HG03045 (cell line): ENCODE measurements at regions not wholly inside any gene's neighbourhood (a gene's known extent, or its start where the extent isn't known, plus 50 kb on each side); places are given as distances from the start of the nearest gene placed in this dataset.
"Not testable (repeated sequence)": the region's sequence is repeated elsewhere in the genome, so short reads cannot be mapped to it uniquely, and the experiment has no call there.

ENCODE experiments used
- ATAC-seq: cut with Tn5 transposase; IDR thresholded peaks from one replicate; pipeline ENCODE4 v1.9.1; 2021; ENCODE audit warnings: mild to moderate bottlenecking, moderate library complexity; ENCODE audit not compliant: unreplicated experiment

DNA sequence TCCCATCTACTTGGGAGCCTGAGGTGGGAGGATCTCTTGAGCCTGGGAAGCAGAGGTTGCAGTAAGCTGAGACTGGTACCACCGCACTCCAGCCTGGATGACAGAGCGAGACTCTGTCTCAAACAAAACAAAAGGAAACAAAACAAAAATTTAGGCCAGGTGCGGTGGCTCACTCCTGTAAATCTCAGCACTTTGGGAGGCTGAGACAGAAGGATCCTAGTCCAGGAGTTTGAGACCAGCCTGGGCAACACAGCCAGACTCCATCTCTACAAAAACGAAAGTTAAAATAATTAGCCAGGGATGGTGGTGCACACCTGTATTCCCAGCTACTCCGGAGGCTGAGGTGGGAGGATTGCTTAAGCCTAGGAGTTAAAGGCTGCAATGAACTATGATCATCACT, 183.2 kb upstream of the ZNF217 start:
- no peak for ATAC-seq

DNA sequence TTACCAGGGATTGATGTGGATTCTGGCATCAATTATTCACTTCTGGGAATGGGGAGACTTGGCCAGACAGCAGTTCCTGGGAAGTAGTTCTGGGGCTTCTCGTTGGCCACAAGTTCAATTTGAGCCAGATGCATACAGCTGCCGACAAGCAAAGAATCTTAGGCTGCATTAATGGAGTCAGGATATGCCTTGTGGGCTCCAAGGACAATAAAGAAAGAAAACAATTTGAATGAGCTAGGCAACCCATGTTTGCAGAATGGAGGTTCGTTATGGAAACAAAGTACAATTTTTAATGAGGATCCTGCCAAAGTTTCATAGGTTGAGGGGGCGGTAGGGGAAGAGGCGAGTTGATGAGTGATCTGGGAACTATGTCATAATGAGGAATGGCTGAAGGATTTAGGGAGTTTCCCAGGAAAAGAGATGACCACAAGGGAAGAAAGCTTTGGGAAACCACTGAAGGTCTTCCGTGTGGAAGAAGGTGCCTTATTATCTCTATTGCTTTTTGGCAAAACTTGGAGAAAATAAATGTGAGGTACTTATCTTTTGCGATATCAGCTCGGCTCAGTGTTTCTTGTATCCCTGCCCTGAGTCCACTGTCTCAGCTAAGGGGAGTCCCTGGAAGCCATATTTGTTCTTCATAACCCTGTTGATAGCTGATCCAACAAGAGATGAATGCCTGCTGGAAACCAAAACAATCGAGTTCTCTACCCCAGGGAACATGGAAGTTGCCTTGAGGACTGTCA, 181.0 kb upstream of the ZNF217 start:
- no peak for ATAC-seq

DNA sequence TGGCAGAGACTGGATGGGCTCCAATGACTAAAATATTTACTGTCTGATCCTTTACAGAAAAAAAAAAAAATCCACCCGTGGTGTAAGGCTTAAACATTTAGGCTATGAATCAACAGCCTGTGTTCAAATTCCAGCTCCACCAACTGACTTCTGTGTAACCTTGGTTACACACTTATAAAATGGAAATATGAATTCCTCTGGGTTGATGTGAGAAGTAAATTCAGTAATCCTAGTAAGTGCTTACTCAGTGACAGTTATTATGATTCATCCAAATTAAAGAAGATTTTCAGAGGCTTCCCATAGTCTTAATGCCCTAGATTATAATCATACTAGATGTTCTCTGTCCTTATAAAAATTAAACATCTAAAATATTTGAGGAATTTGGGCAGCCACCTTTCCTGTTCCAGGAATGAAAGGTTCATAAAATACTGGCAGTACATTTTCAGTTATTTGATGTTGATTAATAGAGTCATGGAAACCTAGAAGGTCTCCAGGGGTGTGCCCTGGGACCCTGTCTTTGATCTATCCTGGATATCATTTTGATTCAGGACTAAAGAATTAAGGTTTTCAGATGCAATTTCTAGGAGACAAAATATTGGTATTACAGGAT, 180.3 kb upstream of the ZNF217 start:
- ATAC-seq: no peak

DNA sequence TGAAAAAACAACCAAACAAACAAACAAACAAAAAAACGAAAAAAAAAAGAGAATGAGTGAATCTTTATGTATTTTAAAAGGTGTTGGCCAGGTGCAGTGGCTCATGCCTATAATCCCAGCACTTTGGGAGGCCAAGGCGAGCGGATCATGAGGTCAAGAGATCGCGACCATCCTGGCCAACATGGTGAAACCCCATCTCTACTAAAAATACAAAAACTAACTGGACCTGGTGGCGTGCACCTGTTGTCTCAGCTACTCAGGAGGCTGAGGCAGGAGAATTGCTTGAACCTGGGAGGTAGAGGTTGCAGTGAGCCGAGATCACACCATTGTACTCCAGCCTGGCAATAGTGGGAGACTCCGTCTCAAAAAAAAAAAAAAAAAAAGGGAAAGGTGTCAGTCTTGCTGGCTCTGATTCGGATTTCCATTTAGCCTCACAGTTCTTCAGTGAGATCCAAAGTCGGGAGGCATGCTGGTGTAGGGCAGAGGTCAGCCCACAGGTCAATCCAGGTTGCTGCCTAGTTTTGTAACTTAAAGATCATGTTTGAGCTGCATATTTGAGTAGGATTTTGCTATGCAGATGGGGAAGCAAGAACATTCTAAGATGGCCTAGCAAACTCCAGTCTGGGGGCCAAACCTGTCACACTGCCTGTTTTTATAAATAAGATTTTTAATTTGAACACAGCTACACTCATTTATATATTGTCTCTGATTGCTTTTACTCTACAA, 179.6 kb upstream of the ZNF217 start:
- ATAC-seq: not testable (repeated sequence)

DNA sequence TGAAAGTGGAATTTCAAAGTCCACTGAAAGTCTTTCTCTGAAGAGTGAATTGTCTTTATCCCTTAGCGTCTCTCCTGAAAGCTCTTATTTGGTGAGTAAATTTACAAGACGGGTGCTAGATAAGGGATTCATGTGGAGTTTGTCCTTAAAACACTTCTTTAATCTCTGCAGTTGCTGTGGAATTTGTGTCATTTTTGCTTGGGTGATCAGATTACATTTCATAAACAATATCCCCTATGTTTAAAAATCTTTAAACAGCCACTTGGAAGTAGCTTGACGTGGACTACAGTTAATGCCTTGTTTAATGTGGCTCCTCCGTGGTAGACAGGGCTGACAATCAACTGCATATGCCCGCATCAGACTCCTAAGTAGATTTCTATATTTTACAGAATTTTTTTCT, 175.4 kb upstream of the ZNF217 start:
- ATAC-seq: no peak

DNA sequence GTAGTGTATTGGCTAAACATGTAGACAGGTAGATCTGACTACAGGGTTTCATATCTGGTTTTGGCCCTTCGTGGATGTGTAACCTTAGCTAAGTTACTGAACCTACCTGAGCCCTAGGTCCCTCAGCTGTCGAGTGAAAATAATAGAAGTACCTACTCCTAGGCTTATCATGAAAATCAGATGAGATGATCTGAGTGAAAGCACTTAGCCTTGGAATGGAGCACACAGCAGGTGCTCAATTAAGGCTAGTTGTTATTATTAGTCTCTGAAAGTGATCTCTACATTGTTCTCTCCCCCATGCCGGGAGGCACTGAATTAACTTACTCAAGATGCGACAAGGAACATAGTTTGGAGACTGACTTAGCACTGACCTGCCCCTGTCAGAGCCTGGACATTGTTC, 174.7 kb upstream of the ZNF217 start:
- ATAC-seq: no peak

DNA sequence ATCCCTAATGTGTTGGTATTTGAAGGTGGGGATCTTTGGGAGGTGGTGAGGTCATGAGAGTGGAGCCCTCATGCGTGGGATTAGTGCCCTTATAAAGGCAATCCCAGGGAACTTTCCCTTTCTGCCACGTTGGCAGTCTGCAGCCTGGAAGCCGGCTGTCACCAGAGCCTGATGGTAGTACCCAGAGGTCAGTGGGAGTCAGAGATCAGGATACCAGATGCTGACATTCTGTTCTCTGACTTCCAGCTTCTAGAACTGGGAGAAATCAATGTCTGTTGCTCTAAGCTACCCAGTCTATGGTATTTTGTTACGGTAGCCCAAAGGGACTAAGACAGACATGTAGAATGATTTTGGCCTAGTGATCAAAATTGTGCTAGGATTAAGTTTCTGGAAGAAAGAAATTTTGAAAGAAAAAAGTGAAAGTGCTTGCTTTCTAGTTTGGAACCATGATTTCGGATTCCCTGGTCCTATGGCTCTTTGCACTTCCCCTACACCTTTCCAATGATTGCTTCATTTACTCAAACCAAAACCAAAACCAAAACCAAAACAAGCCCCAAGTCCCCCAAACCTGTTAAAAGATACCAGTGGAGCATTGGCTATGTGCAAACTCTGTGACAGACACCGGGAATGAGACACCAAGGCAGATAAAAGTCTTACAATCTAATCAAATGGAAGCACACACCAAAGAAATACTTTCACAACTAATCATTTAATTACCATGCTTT, 173.7 kb upstream of the ZNF217 start:
- ATAC-seq: peak; percentile 68

DNA sequence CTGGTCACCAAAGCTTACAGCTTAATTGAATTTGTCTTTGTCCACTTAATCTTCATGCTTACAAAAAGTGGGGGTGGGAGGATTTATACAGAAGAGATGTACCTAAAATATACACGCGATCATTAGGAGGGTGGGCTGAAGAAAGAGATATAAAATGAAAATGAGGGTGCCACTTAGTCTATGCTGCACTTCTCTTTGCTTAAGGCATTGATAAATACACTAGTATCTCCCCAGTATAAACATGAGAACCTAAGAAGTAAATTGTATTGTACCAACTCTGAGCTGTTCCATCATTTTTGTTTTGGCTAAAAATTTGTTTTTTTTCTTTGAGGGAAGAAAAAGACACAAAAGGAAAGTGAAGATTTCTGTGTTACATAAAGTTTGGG, 170.8 kb upstream of the ZNF217 start:
- ATAC-seq: no peak

DNA sequence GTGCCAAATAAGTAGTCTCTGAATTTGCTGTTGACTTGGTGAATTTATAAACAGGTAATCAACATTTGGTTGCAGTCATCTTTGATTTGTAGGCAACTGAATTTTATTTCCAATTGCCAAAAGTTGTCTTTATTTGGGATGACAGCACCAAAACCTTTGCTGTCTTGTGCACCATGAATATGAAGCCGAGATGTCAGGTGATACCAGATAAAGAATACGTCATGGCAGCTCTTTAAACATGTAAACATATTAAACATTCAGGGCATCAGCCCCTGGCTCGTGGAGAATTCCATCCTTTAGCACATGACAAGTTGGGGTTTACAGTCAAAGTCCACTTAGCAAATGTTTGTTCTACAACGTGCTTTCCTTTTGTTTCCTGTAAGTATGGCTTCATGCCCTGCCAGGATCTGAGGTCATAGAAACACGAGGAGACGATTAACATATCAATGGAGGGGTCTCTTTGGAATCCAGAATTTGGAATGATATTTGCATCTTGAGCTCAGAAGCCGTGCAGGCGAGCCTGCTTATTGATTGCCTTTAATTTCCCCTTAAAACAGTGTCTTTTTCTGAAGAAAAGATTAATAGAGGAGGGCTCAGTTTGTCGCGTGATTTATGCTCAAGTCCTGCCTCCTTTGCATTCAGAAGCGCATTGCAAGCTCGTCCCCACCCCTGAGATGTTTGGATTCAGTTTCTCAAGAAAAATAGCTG, 170.2 kb upstream of the ZNF217 start:
- no peak for ATAC-seq

DNA sequence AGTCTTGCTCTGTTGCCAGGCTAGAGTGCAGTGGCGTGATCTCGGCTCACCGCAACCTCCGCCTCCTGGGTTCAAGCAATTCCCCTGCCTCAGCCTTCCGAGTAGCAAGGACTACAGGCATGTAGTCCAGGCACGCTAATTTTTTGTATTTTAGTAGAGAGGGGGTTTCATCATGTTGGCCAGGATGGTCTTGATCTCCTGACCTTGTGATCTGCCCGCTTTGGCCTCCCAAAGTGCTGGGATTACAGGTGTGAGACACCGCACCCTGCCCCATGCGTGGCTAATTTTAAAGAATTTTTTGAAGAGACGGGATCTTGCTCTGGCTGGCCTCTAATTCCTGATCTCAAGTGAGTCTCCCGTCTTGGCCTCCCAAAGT, 168.8 kb upstream of the ZNF217 start:
- ATAC-seq: not testable (repeated sequence)

DNA sequence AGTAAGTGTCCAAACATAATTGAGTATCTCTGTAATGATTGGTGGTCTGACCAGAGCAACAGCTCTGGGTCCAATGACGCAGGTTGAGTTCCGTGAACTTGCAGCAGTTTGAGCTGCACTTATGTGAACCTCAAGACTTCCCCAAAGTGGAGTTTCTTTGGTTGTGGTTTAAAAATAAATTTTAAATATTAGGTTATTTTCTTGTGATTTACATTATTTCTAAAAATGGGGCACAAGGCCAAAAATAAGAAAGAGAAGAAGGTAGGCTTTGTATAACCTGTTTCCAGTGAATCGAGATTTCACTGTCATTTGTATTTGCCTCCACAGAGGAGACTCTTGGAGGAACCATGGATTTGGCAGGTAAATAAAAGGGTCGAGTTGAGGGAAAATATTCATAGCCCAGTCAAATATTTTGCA, 166.4 kb upstream of the ZNF217 start:
- no peak for ATAC-seq

DNA sequence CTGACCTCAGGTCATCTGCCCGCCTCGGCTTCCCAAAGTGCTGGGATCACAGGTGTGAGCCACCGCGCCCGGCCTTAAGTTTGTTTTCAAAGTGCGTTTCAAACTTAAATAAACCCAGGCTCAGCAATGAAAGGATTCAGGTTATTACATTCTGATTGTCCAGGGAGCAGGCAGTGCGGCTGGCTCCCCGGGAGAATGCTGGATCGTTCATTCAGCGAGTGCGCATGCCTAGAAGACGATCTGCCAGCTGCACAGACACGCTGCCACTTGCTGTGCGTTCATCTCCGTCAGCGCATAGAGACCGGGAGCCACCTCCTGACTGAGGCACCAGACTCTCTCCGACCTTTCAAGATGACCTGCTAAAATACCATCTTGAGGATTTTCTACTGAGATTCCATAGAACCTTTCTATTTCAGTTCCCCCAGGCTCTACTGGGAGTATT, 163.9 kb upstream of the ZNF217 start:
- no peak for ATAC-seq

DNA sequence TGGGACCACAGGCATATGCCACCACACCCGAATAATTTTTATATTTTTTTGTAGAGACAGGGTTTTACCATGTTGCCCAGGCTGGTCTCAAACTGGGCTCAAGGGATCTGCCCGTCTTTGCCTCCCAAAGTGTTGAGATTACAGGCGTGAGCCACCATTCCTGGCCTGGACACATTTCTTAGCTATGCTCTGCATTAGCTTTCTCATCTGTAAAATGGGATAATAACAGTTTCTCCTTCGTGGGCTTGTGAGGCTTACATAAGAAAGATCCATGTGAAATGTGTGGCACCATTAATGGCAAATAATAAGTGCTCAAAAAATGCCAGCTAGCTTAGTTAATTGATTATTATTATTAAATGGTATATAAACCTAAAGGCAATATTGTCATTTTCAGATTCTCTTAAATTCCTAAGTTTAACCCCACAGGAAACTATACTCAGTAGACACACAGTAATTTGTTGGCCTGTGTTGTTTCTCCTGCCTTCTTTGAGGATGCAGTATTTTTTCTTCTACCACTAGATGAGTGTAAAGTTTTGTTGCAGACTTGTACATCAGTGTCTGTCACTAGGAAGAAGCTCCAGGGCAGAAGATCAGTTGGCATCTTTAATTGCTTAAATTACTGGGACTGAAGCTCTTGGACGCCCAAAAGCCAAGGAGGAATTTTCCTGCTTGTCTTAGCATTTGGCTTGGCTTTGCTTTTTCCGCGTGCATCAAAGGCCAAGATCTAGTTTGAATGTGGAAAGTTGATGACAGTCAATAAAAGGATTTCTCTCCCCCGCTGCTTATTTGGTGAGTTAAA, 162.3 kb upstream of the ZNF217 start:
- no peak for ATAC-seq

DNA sequence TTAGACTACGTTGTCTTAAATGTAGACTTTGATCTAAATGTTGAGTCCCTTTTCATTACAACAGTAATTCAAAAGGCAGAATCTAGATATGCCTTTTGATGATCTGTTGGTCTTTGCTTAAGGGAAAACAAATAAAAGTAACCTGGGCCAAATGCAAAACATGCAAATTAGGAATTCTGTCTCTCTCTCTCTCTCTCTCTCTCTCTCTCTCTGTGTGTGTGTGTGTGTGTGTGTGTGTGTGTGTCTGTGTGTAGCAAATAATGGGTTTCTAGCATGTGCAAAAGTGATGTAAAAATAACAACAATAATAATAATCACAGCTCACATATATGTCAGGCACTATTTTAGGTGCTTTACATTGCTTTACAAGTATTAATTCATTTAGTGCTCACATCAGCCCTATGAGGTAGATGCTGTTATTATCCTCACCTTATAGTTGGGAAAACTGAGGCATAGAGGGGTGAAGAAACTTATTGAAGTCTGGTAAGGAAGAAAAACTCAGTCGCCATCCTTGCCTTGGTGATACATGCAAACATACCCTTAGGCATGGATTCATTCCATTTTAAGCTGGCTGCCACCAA, 160.3 kb upstream of the ZNF217 start:
- no peak for ATAC-seq

DNA sequence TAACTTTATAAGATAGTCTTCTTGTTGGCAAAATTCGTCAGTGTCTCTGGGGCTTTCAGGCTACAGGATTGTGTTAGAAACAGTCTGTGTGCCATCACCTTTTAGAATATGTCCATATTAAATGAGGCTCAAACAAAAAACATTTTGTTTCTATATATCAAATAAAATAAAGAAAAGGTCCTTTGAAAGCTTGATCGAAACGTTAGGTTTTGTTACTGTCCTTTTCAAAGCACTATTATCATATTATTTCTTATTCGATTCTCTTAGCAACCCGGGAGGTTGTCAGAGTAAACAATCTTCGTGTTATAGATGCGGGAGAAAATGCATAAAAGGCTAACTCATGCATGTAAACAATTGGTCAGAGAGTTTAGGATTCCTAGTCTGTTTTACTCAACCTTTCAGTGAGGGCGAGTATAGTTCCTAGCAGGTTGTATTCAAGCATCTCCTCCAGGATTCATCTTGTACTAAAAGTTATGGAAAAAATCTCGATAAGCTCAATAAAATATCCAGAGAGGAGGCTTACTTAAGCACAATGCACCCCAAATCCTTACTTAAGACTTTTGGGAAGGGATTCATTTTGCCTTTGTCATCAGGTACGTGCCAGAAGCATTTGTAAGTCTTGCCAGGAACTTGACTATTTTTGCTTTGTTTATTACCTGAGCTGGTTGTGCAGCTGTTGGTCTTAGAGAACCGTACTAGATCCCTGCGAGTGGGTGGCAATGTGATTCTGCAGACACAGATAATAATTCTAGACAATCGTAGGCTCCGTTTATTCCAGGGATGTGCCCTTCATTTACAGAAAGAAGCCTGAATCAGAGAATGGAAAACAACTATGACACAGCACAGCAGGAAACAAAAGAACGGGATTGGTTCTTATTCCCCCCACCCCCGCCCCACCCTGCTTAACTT, 159.6 kb upstream of the ZNF217 start:
- no peak for ATAC-seq

DNA sequence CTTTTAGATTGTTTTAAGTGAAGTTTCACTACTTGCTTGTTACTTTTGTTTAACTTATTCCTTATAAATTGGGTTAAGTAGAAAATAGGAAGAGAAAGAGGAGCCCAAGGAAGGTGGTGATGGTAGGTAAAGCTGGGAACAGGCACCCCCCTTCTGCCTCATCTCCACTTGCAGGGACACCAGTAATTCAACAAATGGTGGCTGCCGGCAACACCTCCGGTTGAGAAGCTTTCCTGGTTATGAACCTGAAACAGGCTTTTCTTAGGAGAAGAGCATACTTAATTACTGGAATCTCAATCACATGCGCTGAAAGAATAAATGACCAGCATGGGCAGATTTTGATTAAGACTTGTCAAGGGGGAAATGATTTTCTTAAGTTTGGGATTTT, 158.9 kb upstream of the ZNF217 start:
- ATAC-seq: no peak

DNA sequence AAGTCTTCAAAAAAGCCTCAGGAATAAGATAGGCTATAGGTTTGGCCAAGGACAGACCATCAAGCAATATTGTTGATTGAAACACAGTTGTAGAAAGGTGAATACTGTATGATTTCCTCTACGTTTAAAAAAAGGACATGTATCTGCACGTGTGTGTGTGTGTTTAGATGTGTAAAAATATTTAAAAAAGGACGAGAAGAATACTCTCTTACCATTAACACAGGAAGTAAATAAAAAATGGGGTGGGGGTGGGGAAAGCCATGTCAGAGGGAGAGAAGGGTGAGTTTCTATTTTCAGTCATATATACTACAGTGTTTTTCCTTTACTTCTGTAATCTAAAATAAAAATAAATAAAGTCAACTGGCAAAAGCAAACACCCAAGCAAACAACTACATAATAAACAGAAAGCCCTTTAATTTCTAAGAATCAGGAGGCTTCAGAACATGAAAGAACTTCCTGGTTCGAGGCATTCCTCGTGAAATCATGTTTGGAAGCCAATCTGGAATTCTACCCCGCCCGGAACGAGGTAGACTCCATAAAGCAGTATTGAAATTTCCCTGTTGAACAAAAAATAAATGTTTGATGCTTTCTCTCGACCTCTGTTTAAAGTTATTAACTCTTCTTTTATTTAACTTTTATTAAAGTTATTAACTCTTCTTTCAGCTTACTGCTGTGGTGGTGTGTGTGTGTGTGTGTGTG, 158.1 kb upstream of the ZNF217 start:
- ATAC-seq: no peak
